Stimulated activated effector memory CD8-positive, alpha-beta T cell treated with anti-CD3 and anti-CD28 coated beads, Interleukin-12 subunit alpha, Interleukin-12 subunit beta, amount 100 ng/mL, for 72 hours (primary cell): ENCODE measurements at regions not wholly inside any gene's neighbourhood (a gene's known extent, or its start where the extent isn't known, plus 50 kb on each side); places are given as distances from the start of the nearest gene placed in this dataset.

ENCODE experiments used
- ATAC-seq: fragments of 150-1000 bp; cut with Tn5 transposase; 2 replicates; pipeline ENCODE4 v1.10.0; 2021
- DNase-seq, 2 donors: peaks; one replicate each; pipeline ENCODE4 v3.0.0; 2021 to 2022; ENCODE audit warnings: low spot score in 2 of 2
- H3K27ac Mint-ChIP-seq: one replicate; pipeline ENCODE4 v1.8.0; 2022; ENCODE audit warnings: mild to moderate bottlenecking, mixed read lengths
- H3K36me3 Mint-ChIP-seq: one replicate; pipeline ENCODE4 v1.8.0; 2022; ENCODE audit warnings: mild to moderate bottlenecking, mixed read lengths
- H3K4me1 Mint-ChIP-seq: one replicate; pipeline ENCODE4 v1.8.0; 2022; ENCODE audit warnings: mixed read lengths
- H3K4me3 Mint-ChIP-seq: one replicate; pipeline ENCODE4 v1.8.0; 2022; ENCODE audit warnings: mild to moderate bottlenecking, mixed read lengths
- H3K9me3 Mint-ChIP-seq: one replicate; pipeline ENCODE4 v1.8.0; 2022; ENCODE audit warnings: mixed read lengths

GRCh38 chr16:61391896-61392295, 644.3 kb downstream of the CDH8 start:
- Mint-ChIP-seq H3K27ac (no peak overlapping the region), H3K4me1 (no peaks in the 10 kb centered on the region), H3K9me3 (peaks cover 16% of the 10 kb centered on the region), H3K4me3 (no peak overlapping the region), H3K36me3 (no peaks in the 10 kb centered on the region)
- DNase-seq (no peak), ATAC-seq (no peak)

- H3K4me3 Mint-ChIP-seq: no peak overlapping the region
- no peaks in the 10 kb centered on the region for H3K4me1 Mint-ChIP-seq
- H3K9me3 Mint-ChIP-seq: peaks cover 20% of the 10 kb centered on the region
- no peak for ATAC-seq
- H3K27ac Mint-ChIP-seq: no peak overlapping the region
- H3K36me3 Mint-ChIP-seq: no peaks in the 10 kb centered on the region
- DNase-seq: no peak
Observed at GRCh38 chr16:61390965-61391637, 645.1 kb downstream of the CDH8 start.

GRCh38 chr16:61385392-61386071, 650.7 kb downstream of the CDH8 start:
- Mint-ChIP-seq H3K4me1 (no peaks in the 10 kb centered on the region), H3K27ac (no peak overlapping the region), H3K4me3 (no peak overlapping the region), H3K36me3 (no peaks in the 10 kb centered on the region), H3K9me3 (peaks cover 31% of the 10 kb centered on the region)
- no peak for ATAC-seq
- no peak for DNase-seq

GRCh38 chr16:61382435-61382834, 653.8 kb downstream of the CDH8 start:
- DNase-seq (no peak), ATAC-seq (no peak)
- Mint-ChIP-seq H3K36me3 (no peaks in the 10 kb centered on the region), H3K4me3 (no peak overlapping the region), H3K9me3 (peaks cover 38% of the 10 kb centered on the region), H3K4me1 (no peaks in the 10 kb centered on the region), H3K27ac (no peak overlapping the region)

GRCh38 chr16:61379311-61379710, 656.9 kb downstream of the CDH8 start:
- no peak overlapping the region for H3K27ac Mint-ChIP-seq
- H3K36me3 Mint-ChIP-seq: no peaks in the 10 kb centered on the region
- no peak for DNase-seq
- no peaks in the 10 kb centered on the region for H3K4me1 Mint-ChIP-seq
- ATAC-seq: no peak
- peaks cover 27% of the 10 kb centered on the region for H3K9me3 Mint-ChIP-seq
- H3K4me3 Mint-ChIP-seq: no peak overlapping the region

GRCh38 chr16:61374071-61374470, 662.2 kb downstream of the CDH8 start:
- Mint-ChIP-seq H3K4me3 (no peak overlapping the region), H3K27ac (no peak overlapping the region), H3K9me3 (peaks cover 15% of the 10 kb centered on the region), H3K4me1 (no peaks in the 10 kb centered on the region), H3K36me3 (no peaks in the 10 kb centered on the region)
- no peak for DNase-seq
- ATAC-seq: no peak

GRCh38 chr16:61371881-61372280, 664.4 kb downstream of the CDH8 start:
- H3K9me3 Mint-ChIP-seq: peaks cover 16% of the 10 kb centered on the region
- no peak for ATAC-seq
- H3K4me3 Mint-ChIP-seq: no peak overlapping the region
- no peak for DNase-seq
- H3K36me3 Mint-ChIP-seq: no peaks in the 10 kb centered on the region
- no peak overlapping the region for H3K27ac Mint-ChIP-seq
- H3K4me1 Mint-ChIP-seq: no peaks in the 10 kb centered on the region

- ATAC-seq (no peak), DNase-seq (no peak)
- no peak overlapping the region for H3K4me3 Mint-ChIP-seq
- no peak overlapping the region for H3K27ac Mint-ChIP-seq
- peaks cover 19% of the 10 kb centered on the region for H3K9me3 Mint-ChIP-seq
- H3K4me1 Mint-ChIP-seq: no peaks in the 10 kb centered on the region
- H3K36me3 Mint-ChIP-seq: no peaks in the 10 kb centered on the region
Observed at GRCh38 chr16:61371388-61371787, 664.9 kb downstream of the CDH8 start.

- Mint-ChIP-seq H3K27ac (no peak overlapping the region), H3K36me3 (no peaks in the 10 kb centered on the region), H3K4me3 (no peak overlapping the region), H3K4me1 (no peaks in the 10 kb centered on the region), H3K9me3 (peaks cover 20% of the 10 kb centered on the region)
- DNase-seq: no peak
- ATAC-seq: no peak
Observed at GRCh38 chr16:61370564-61370963, 665.7 kb downstream of the CDH8 start.

GRCh38 chr16:61366006-61366405, 670.2 kb downstream of the CDH8 start:
- Mint-ChIP-seq H3K4me1 (no peaks in the 10 kb centered on the region), H3K4me3 (no peak overlapping the region), H3K36me3 (no peaks in the 10 kb centered on the region), H3K9me3 (peaks cover 21% of the 10 kb centered on the region), H3K27ac (no peak overlapping the region)
- DNase-seq (no peak), ATAC-seq (no peak)

GRCh38 chr16:61364990-61365389, 671.2 kb downstream of the CDH8 start:
- no peaks in the 10 kb centered on the region for H3K36me3 Mint-ChIP-seq
- peaks cover 18% of the 10 kb centered on the region for H3K9me3 Mint-ChIP-seq
- ATAC-seq (no peak), DNase-seq (no peak)
- H3K4me3 Mint-ChIP-seq: no peak overlapping the region
- H3K4me1 Mint-ChIP-seq: no peaks in the 10 kb centered on the region
- H3K27ac Mint-ChIP-seq: no peak overlapping the region

- no peaks in the 10 kb centered on the region for H3K36me3 Mint-ChIP-seq
- H3K4me1 Mint-ChIP-seq: no peaks in the 10 kb centered on the region
- no peak overlapping the region for H3K27ac Mint-ChIP-seq
- DNase-seq (no peak), ATAC-seq (no peak)
- peaks cover 20% of the 10 kb centered on the region for H3K9me3 Mint-ChIP-seq
- no peak overlapping the region for H3K4me3 Mint-ChIP-seq
Observed at GRCh38 chr16:61362585-61362984, 673.7 kb downstream of the CDH8 start.

- ATAC-seq (no peak), DNase-seq (no peak)
- Mint-ChIP-seq H3K36me3 (no peaks in the 10 kb centered on the region), H3K27ac (no peak overlapping the region), H3K4me1 (no peaks in the 10 kb centered on the region), H3K4me3 (no peak overlapping the region), H3K9me3 (peaks cover 28% of the 10 kb centered on the region)
Observed at GRCh38 chr16:61344791-61345190, 691.4 kb downstream of the CDH8 start.

- ATAC-seq (no peak), DNase-seq (no peak)
- Mint-ChIP-seq H3K27ac (no peak overlapping the region), H3K36me3 (no peaks in the 10 kb centered on the region), H3K9me3 (peaks cover 24% of the 10 kb centered on the region), H3K4me3 (no peak overlapping the region), H3K4me1 (no peaks in the 10 kb centered on the region)
Observed at GRCh38 chr16:61332461-61332860, 703.8 kb downstream of the CDH8 start.

GRCh38 chr16:61324044-61324443, 712.2 kb downstream of the CDH8 start:
- DNase-seq: no peak
- Mint-ChIP-seq H3K27ac (no peak overlapping the region), H3K9me3 (peaks cover 17% of the 10 kb centered on the region), H3K4me1 (no peaks in the 10 kb centered on the region), H3K4me3 (no peak overlapping the region), H3K36me3 (no peaks in the 10 kb centered on the region)
- ATAC-seq: no peak

- no peak for DNase-seq
- Mint-ChIP-seq H3K4me3 (no peak overlapping the region), H3K4me1 (no peaks in the 10 kb centered on the region), H3K27ac (no peak overlapping the region), H3K36me3 (no peaks in the 10 kb centered on the region), H3K9me3 (peaks cover 17% of the 10 kb centered on the region)
- ATAC-seq: no peak
Observed at GRCh38 chr16:61323456-61323855, 712.8 kb downstream of the CDH8 start.
